ENCODE measurements at regions not wholly inside any gene's neighbourhood (a gene's known extent, or its start where the extent isn't known, plus 50 kb on each side); places are given as distances from the start of the nearest gene placed in this dataset.

GRCh38 chr18:27860701-27861107 lies 316.2 kb downstream of the CDH2 start:
- Histone ChIP-seq H3K27me3 (ENCODE audit: low read depth, low read length) (no peaks in the 10 kb centered on the region), H3K27ac (ENCODE audit: low read length) (no peak overlapping the region), H3K36me3 (ENCODE audit: control insufficient read depth in 1 of 2, insufficient read depth in 2 of 2, low read length in 2 of 2) (no peaks in the 10 kb centered on the region), H3K4me1 (ENCODE audit: control insufficient read depth in 1 of 2, insufficient read depth in 2 of 2, low read length in 2 of 2) (no peaks in the 10 kb centered on the region), H3K9me3 (ENCODE audit: control insufficient read depth in 1 of 2, low read length in 2 of 2) (no peaks in the 10 kb centered on the region), H3K4me3 (ENCODE audit: low read depth in 1 of 2, low read length in 2 of 2) (no peak overlapping the region)

GRCh38 chr18:27860011-27860410 lies 316.9 kb downstream of the CDH2 start:
- Histone ChIP-seq H3K9me3 (ENCODE audit: control insufficient read depth in 1 of 2, low read length in 2 of 2) (no peaks in the 10 kb centered on the region), H3K4me1 (ENCODE audit: control insufficient read depth in 1 of 2, insufficient read depth in 2 of 2, low read length in 2 of 2) (no peaks in the 10 kb centered on the region), H3K27me3 (ENCODE audit: low read depth, low read length) (no peaks in the 10 kb centered on the region), H3K36me3 (ENCODE audit: control insufficient read depth in 1 of 2, insufficient read depth in 2 of 2, low read length in 2 of 2) (no peaks in the 10 kb centered on the region), H3K27ac (ENCODE audit: low read length) (no peak overlapping the region), H3K4me3 (ENCODE audit: low read depth in 1 of 2, low read length in 2 of 2) (no peak overlapping the region)

- peaks cover 0 to 5% of the 10 kb centered on the region in 2 donors for H3K9me3 ChIP-seq (ENCODE audit: control insufficient read depth in 1 of 2, low read length in 2 of 2)
- no peaks in the 10 kb centered on the region for H3K4me1 ChIP-seq (ENCODE audit: control insufficient read depth in 1 of 2, insufficient read depth in 2 of 2, low read length in 2 of 2)
- H3K36me3 ChIP-seq (ENCODE audit: control insufficient read depth in 1 of 2, insufficient read depth in 2 of 2, low read length in 2 of 2), result no peaks in the 10 kb centered on the region
- no peak overlapping the region for H3K27ac ChIP-seq (ENCODE audit: low read length)
- no peak overlapping the region for H3K4me3 ChIP-seq (ENCODE audit: low read depth in 1 of 2, low read length in 2 of 2)
- no peaks in the 10 kb centered on the region for H3K27me3 ChIP-seq (ENCODE audit: low read depth, low read length)
These were observed 320.1 kb downstream of the CDH2 start for GRCh38 chr18:27856820-27857219.

- no peaks in the 10 kb centered on the region for H3K4me1 ChIP-seq (ENCODE audit: control insufficient read depth in 1 of 2, insufficient read depth in 2 of 2, low read length in 2 of 2)
- H3K27ac ChIP-seq (ENCODE audit: low read length), result no peak overlapping the region
- H3K9me3 ChIP-seq (ENCODE audit: control insufficient read depth in 1 of 2, low read length in 2 of 2), result peaks cover 0 to 5% of the 10 kb centered on the region in 2 donors
- H3K36me3 ChIP-seq (ENCODE audit: control insufficient read depth in 1 of 2, insufficient read depth in 2 of 2, low read length in 2 of 2), result no peaks in the 10 kb centered on the region
- no peak overlapping the region for H3K4me3 ChIP-seq (ENCODE audit: low read depth in 1 of 2, low read length in 2 of 2)
- H3K27me3 ChIP-seq (ENCODE audit: low read depth, low read length), result no peaks in the 10 kb centered on the region
These were observed 321.4 kb downstream of the CDH2 start for GRCh38 chr18:27855486-27855885.

- Histone ChIP-seq H3K4me3 (ENCODE audit: low read depth in 1 of 2, low read length in 2 of 2) (no peak overlapping the region), H3K27ac (ENCODE audit: low read length) (no peak overlapping the region), H3K27me3 (ENCODE audit: low read depth, low read length) (no peaks in the 10 kb centered on the region), H3K36me3 (ENCODE audit: control insufficient read depth in 1 of 2, insufficient read depth in 2 of 2, low read length in 2 of 2) (no peaks in the 10 kb centered on the region), H3K4me1 (ENCODE audit: control insufficient read depth in 1 of 2, insufficient read depth in 2 of 2, low read length in 2 of 2) (no peaks in the 10 kb centered on the region), H3K9me3 (ENCODE audit: control insufficient read depth in 1 of 2, low read length in 2 of 2) (peaks cover 0 to 5% of the 10 kb centered on the region in 2 donors)
These were observed 322.3 kb downstream of the CDH2 start for GRCh38 chr18:27854631-27855030.

- Histone ChIP-seq H3K4me1 (ENCODE audit: control insufficient read depth in 1 of 2, insufficient read depth in 2 of 2, low read length in 2 of 2) (no peaks in the 10 kb centered on the region), H3K4me3 (ENCODE audit: low read depth in 1 of 2, low read length in 2 of 2) (no peak overlapping the region), H3K27ac (ENCODE audit: low read length) (no peak overlapping the region), H3K36me3 (ENCODE audit: control insufficient read depth in 1 of 2, insufficient read depth in 2 of 2, low read length in 2 of 2) (no peaks in the 10 kb centered on the region), H3K9me3 (ENCODE audit: control insufficient read depth in 1 of 2, low read length in 2 of 2) (no peaks in the 10 kb centered on the region), H3K27me3 (ENCODE audit: low read depth, low read length) (no peaks in the 10 kb centered on the region)
These were observed 328.6 kb downstream of the CDH2 start for GRCh38 chr18:27848336-27848735.

- Histone ChIP-seq H3K9me3 (ENCODE audit: control insufficient read depth in 1 of 2, low read length in 2 of 2) (no peaks in the 10 kb centered on the region), H3K4me1 (ENCODE audit: control insufficient read depth in 1 of 2, insufficient read depth in 2 of 2, low read length in 2 of 2) (no peaks in the 10 kb centered on the region), H3K36me3 (ENCODE audit: control insufficient read depth in 1 of 2, insufficient read depth in 2 of 2, low read length in 2 of 2) (no peaks in the 10 kb centered on the region), H3K27ac (ENCODE audit: low read length) (no peak overlapping the region), H3K27me3 (ENCODE audit: low read depth, low read length) (no peaks in the 10 kb centered on the region), H3K4me3 (ENCODE audit: low read depth in 1 of 2, low read length in 2 of 2) (no peak overlapping the region)
These were observed 329.5 kb downstream of the CDH2 start for GRCh38 chr18:27847412-27847811.

GRCh38 chr18:27845897-27846296 lies 331.0 kb downstream of the CDH2 start:
- Histone ChIP-seq H3K4me3 (ENCODE audit: low read depth in 1 of 2, low read length in 2 of 2) (no peak overlapping the region), H3K9me3 (ENCODE audit: control insufficient read depth in 1 of 2, low read length in 2 of 2) (no peaks in the 10 kb centered on the region), H3K4me1 (ENCODE audit: control insufficient read depth in 1 of 2, insufficient read depth in 2 of 2, low read length in 2 of 2) (no peaks in the 10 kb centered on the region), H3K27me3 (ENCODE audit: low read depth, low read length) (no peaks in the 10 kb centered on the region), H3K36me3 (ENCODE audit: control insufficient read depth in 1 of 2, insufficient read depth in 2 of 2, low read length in 2 of 2) (no peaks in the 10 kb centered on the region), H3K27ac (ENCODE audit: low read length) (no peak overlapping the region)

GRCh38 chr18:27843783-27844777 lies 332.9 kb downstream of the CDH2 start:
- Histone ChIP-seq H3K4me3 (ENCODE audit: low read depth in 1 of 2, low read length in 2 of 2) (no peak overlapping the region), H3K9me3 (ENCODE audit: control insufficient read depth in 1 of 2, low read length in 2 of 2) (no peaks in the 10 kb centered on the region), H3K4me1 (ENCODE audit: control insufficient read depth in 1 of 2, insufficient read depth in 2 of 2, low read length in 2 of 2) (no peaks in the 10 kb centered on the region), H3K27me3 (ENCODE audit: low read depth, low read length) (no peaks in the 10 kb centered on the region), H3K27ac (ENCODE audit: low read length) (no peak overlapping the region), H3K36me3 (ENCODE audit: control insufficient read depth in 1 of 2, insufficient read depth in 2 of 2, low read length in 2 of 2) (no peaks in the 10 kb centered on the region)

GRCh38 chr18:27839141-27839540 lies 337.8 kb downstream of the CDH2 start:
- no peaks in the 10 kb centered on the region for H3K9me3 ChIP-seq (ENCODE audit: control insufficient read depth in 1 of 2, low read length in 2 of 2)
- H3K27me3 ChIP-seq (ENCODE audit: low read depth, low read length), result no peaks in the 10 kb centered on the region
- no peaks in the 10 kb centered on the region for H3K36me3 ChIP-seq (ENCODE audit: control insufficient read depth in 1 of 2, insufficient read depth in 2 of 2, low read length in 2 of 2)
- H3K4me1 ChIP-seq (ENCODE audit: control insufficient read depth in 1 of 2, insufficient read depth in 2 of 2, low read length in 2 of 2), result no peaks in the 10 kb centered on the region
- no peak overlapping the region for H3K27ac ChIP-seq (ENCODE audit: low read length)
- no peak overlapping the region for H3K4me3 ChIP-seq (ENCODE audit: low read depth in 1 of 2, low read length in 2 of 2)

- no peak overlapping the region for H3K4me3 ChIP-seq (ENCODE audit: low read depth in 1 of 2, low read length in 2 of 2)
- H3K4me1 ChIP-seq (ENCODE audit: control insufficient read depth in 1 of 2, insufficient read depth in 2 of 2, low read length in 2 of 2), result no peaks in the 10 kb centered on the region
- no peak overlapping the region for H3K27ac ChIP-seq (ENCODE audit: low read length)
- H3K36me3 ChIP-seq (ENCODE audit: control insufficient read depth in 1 of 2, insufficient read depth in 2 of 2, low read length in 2 of 2), result no peaks in the 10 kb centered on the region
- no peaks in the 10 kb centered on the region for H3K27me3 ChIP-seq (ENCODE audit: low read depth, low read length)
- no peaks in the 10 kb centered on the region for H3K9me3 ChIP-seq (ENCODE audit: control insufficient read depth in 1 of 2, low read length in 2 of 2)
These were observed 338.7 kb downstream of the CDH2 start for GRCh38 chr18:27838225-27838624.

GRCh38 chr18:27826101-27826500 lies 350.8 kb downstream of the CDH2 start:
- Histone ChIP-seq H3K27ac (ENCODE audit: low read length) (no peak overlapping the region), H3K9me3 (ENCODE audit: control insufficient read depth in 1 of 2, low read length in 2 of 2) (peaks cover 0 to 2% of the 10 kb centered on the region in 2 donors)

More at GRCh38 chr18:27826101-27826500, 350.8 kb downstream of the CDH2 start:
- H3K4me3 ChIP-seq (ENCODE audit: low read depth in 1 of 2, low read length in 2 of 2), result no peak overlapping the region
- H3K4me1 ChIP-seq (ENCODE audit: control insufficient read depth in 1 of 2, insufficient read depth in 2 of 2, low read length in 2 of 2), result no peaks in the 10 kb centered on the region
- H3K36me3 ChIP-seq (ENCODE audit: control insufficient read depth in 1 of 2, insufficient read depth in 2 of 2, low read length in 2 of 2), result no peaks in the 10 kb centered on the region
- H3K27me3 ChIP-seq (ENCODE audit: low read depth, low read length), result no peaks in the 10 kb centered on the region
